Common myeloid progenitor, CD34-positive (primary cell): ENCODE measurements at regions not wholly inside any gene's neighbourhood (a gene's known extent, or its start where the extent isn't known, plus 50 kb on each side); places are given as distances from the start of the nearest gene placed in this dataset.

ENCODE experiments used
- CTCF ChIA-PET: fragments of 350-600 bp; sonication (Branson Sonifier 250); formaldehyde crosslinking; loops from one replicate; lab custom pipeline; 2021; ENCODE audit warnings: antibody characterized with exemption; lab: Charles Lee
- POLR2A ChIA-PET: fragments of 350-600 bp; sonication (Branson Sonifier 250); formaldehyde crosslinking; loops from one replicate; lab custom pipeline; 2021; ENCODE audit warnings: antibody characterized with exemption; lab: Charles Lee
- DNase-seq, 3 donors: peaks; one replicate each; pipeline versions ENCODE4 v3.0.0 to v3.0.0-alpha.2; 2013
- H3K27ac ChIP-seq, 2 experiments: 1 replicate in 1 of 2; 2 replicates in 1 of 2; pipeline ENCODE4 v1.7.0; 2013; ENCODE audit warnings: inconsistent platforms in 2 of 2, low read length in 2 of 2, mild to moderate bottlenecking in 2 of 2, low read depth in 1 of 2, moderate library complexity in 1 of 2; ENCODE audit not compliant: severe bottlenecking in 2 of 2, insufficient read depth in 1 of 2, poor library complexity in 1 of 2
- H3K27me3 ChIP-seq, 5 experiments: replicated peaks in 2 of 5; 1 replicate in 3 of 5; 2 replicates in 2 of 5; pipeline versions ENCODE4 v1.6.1 to v1.7.0; 2013; ENCODE audit warnings: low read length in 4 of 5, mild to moderate bottlenecking in 2 of 5, moderate library complexity in 2 of 5, inconsistent platforms in 1 of 5; ENCODE audit not compliant: insufficient read depth in 5 of 5, control insufficient read depth in 4 of 5
- H3K36me3 ChIP-seq, 4 experiments: 1 replicate in 2 of 4; 2 replicates in 2 of 4; pipeline versions ENCODE4 v1.6.1 to v1.7.0; 2013; ENCODE audit warnings: low read length in 3 of 4, control low read depth in 1 of 4, mild to moderate bottlenecking in 1 of 4; ENCODE audit not compliant: control insufficient read depth in 4 of 4, insufficient read depth in 4 of 4
- H3K4me1 ChIP-seq, 4 experiments: 1 replicate in 3 of 4; 2 replicates in 1 of 4; pipeline versions ENCODE4 v1.6.1 to v1.7.1; 2013; ENCODE audit warnings: low read length in 3 of 4, mild to moderate bottlenecking in 3 of 4, control low read depth in 1 of 4, inconsistent platforms in 1 of 4, moderate library complexity in 1 of 4; ENCODE audit not compliant: control insufficient read depth in 4 of 4, insufficient read depth in 4 of 4; ENCODE audit errors: control extremely low read depth in 1 of 4
- H3K4me3 ChIP-seq, 7 experiments: 1 replicate in 4 of 7; 2 replicates in 3 of 7; pipeline versions ENCODE4 v1.5.1 to v1.7.0; 2013; ENCODE audit warnings: mild to moderate bottlenecking in 7 of 7, low read length in 6 of 7, moderate library complexity in 6 of 7, inconsistent platforms in 2 of 7, low read depth in 2 of 7, control low read depth in 1 of 7; ENCODE audit not compliant: insufficient read depth in 4 of 7, control insufficient read depth in 1 of 7; ENCODE audit errors: extremely low read depth in 1 of 7
- H3K9me3 ChIP-seq, 5 experiments: 1 replicate in 4 of 5; 2 replicates in 1 of 5; pipeline versions ENCODE4 v1.6.1 to v1.7.1; 2013; ENCODE audit warnings: low read length in 4 of 5, mild to moderate bottlenecking in 2 of 5, inconsistent platforms in 1 of 5, low read depth in 1 of 5, moderate library complexity in 1 of 5; ENCODE audit not compliant: control insufficient read depth in 4 of 5, insufficient read depth in 2 of 5; ENCODE audit errors: control extremely low read depth in 1 of 5
- WGBS: methylation state at CpG from one replicate; pipeline ENCODE4 v1.1.5; 2013; ENCODE audit not compliant: insufficient coverage; 5-methylcytosine and 5-hydroxymethylcytosine counted together

DNA sequence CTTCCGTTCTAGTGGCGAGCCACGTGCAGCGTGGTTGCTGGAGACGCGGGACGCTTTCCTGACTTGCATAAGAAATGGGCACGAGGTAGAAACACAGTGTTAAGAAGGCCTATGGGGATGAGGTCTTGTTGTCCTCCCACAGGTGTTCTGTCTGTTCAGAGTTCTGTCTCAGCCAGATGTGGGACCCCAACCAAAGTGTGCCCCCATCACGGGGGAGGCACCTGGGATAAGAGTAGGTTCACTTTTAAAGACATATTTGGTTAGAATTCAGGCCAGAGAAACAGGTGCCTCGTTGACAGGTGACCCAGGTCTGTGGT lies 56.0 kb upstream of the PITRM1 start:
- Histone ChIP-seq H3K4me3 (no peak overlapping the region), H3K9me3 (peaks cover 0 to 4% (median 0%) of the 10 kb centered on the region in 5 experiments), H3K4me1 (peaks cover 10 to 23% (median 19%) of the 10 kb centered on the region in 4 experiments), H3K36me3 (no peaks in the 10 kb centered on the region), H3K27me3 (no peaks in the 10 kb centered on the region), H3K27ac (no peak overlapping the region)
- WGBS: 100% methylated on average over 1 of the region's 10 CpGs
- ChIA-PET CTCF (interaction anchor here (1.8 kb wide), 1 partner anchor 31 kb away, joined by 4 read pairs; no protein-coding TSS in a partner anchor), POLR2A (no interaction called here)
- no peak for DNase-seq

DNA sequence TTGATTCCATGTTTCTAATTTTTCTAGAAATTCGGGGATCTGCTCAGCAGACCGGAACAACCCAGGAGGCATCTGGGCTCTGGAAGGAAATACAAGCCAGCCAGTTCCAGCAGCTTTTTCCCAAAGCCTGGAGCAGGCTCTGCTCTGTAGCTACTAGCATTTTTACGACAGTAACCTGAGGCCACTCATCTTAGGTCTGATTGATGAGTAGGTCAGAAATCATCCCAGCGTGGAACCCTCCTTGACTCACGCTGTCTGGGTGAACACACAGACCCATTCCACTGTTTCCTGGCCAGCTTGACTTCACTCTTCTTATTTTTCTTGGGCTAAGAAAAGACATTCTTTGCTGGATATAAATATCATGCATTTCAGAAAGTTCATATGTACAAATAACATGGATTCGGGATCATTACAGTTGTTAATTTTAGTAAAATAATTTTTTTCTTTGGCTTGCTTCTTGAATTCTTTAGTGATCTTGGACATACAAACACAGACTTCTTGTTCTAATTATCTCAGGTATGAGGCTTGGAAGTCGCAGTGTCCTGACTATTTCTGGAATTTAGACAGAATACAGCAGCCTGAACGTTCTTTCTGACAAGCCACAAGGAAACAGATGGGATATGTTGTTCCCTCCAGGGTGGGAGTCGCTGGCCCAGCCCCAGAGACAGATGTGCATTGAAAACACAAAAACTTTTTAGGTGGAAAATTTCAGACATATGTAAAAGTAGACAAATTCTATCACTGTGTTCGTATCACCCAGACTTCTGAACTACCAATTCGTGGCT lies 54.6 kb upstream of the PITRM1 start:
- H3K27ac ChIP-seq: no peak overlapping the region
- DNase-seq: no peak
- no peaks in the 10 kb centered on the region for H3K27me3 ChIP-seq
- H3K9me3 ChIP-seq: peaks cover 0 to 4% (median 0%) of the 10 kb centered on the region in 5 experiments
- WGBS: 75% methylated on average over 9 of the region's 11 CpGs
- no peaks in the 10 kb centered on the region for H3K36me3 ChIP-seq
- peaks cover 10 to 23% (median 19%) of the 10 kb centered on the region in 4 experiments for H3K4me1 ChIP-seq
- ChIA-PET CTCF (no interaction called here), POLR2A (no interaction called here)
- peak overlapping the region in 1 of 7 experiments; percentile 39 for H3K4me3 ChIP-seq

DNA sequence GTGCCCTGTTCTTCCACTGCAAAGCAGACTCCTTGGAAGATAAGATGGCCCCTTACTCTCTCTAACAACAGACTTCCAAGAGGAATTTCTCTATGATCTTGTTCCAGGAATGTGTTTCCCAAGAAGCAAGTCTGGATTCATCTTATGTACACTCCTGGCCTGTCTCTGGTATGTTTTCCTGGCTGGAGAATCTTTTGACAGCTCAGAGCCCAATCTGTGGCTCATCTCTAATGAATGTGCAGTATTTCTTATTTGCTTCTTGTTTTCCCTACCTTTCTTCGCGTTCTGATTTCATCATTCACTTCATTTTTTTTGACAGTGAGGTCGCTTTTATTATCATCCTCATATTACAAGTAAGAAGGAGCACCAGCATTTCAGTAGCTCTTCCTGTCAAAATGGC lies 53.0 kb upstream of the PITRM1 start:
- WGBS: 79% methylated on average over 2 of the region's 3 CpGs
- H3K9me3 ChIP-seq: no peaks in the 10 kb centered on the region
- no peak for DNase-seq
- H3K36me3 ChIP-seq: no peaks in the 10 kb centered on the region
- POLR2A ChIA-PET: interaction anchor here (0.6 kb wide), 1 partner anchor 489 kb away, joined by 6 read pairs; no protein-coding TSS in a partner anchor
- no peak overlapping the region for H3K27ac ChIP-seq
- H3K27me3 ChIP-seq: no peaks in the 10 kb centered on the region
- CTCF ChIA-PET: no interaction called here
- no peak overlapping the region for H3K4me3 ChIP-seq
- peaks cover 10 to 23% (median 19%) of the 10 kb centered on the region in 4 experiments for H3K4me1 ChIP-seq

DNA sequence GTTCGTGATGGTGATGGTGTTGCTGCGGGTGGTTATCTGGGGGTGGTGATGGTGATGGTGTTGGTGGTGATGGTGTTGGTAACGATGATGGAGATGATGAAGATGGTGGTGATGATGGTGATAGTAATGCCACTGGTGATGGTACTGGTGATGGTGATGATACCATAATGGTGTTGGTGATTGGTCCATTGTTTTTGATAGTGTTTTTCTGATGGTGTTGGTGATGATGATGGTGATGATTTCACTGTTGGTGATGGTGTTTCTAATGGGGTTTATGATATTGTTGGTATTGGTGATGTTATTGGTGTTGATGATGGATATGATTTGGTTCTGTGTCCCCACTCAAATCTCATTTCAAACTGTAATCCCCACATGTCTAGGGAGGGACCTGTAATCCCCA lies 51.7 kb upstream of the PITRM1 start:
- DNase-seq: no peak
- Histone ChIP-seq H3K9me3 (no peaks in the 10 kb centered on the region), H3K4me1 (peaks cover 10 to 23% (median 19%) of the 10 kb centered on the region in 4 experiments), H3K36me3 (no peaks in the 10 kb centered on the region), H3K4me3 (no peak overlapping the region), H3K27me3 (no peaks in the 10 kb centered on the region), H3K27ac (no peak overlapping the region)
- WGBS: 100% methylated on average over 3 of the region's 3 CpGs
- ChIA-PET POLR2A (no interaction called here), CTCF (interaction anchor here (1.4 kb wide), 1 partner anchor 14 kb away, joined by 3 read pairs; no protein-coding TSS in a partner anchor)

DNA sequence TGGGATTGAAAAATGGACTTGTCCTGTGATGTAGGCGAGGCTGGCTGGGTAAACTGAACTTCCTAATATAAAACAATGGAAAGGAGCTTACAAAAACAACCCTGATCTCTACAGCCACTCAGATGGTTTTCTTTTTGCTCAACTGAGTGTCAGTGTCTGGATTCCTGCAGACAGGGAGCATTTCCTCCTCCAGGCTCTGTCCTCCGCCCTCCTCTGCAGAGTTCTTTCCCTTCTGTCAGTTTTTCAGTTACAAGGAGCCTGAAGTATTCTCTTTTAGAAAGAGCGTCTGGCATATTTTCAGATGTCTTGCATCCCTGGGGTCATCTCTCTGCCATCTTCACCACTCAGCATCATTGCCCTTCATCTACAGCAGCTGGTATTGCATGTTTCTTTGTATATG lies 50.0 kb upstream of the PITRM1 start:
- Histone ChIP-seq H3K4me1 (peaks cover 7 to 10% (median 9%) of the 10 kb centered on the region in 4 experiments), H3K36me3 (no peaks in the 10 kb centered on the region), H3K4me3 (no peak overlapping the region), H3K27me3 (no peaks in the 10 kb centered on the region), H3K9me3 (no peaks in the 10 kb centered on the region), H3K27ac (no peak overlapping the region)
- no peak for DNase-seq
- WGBS: 100% methylated on average over 1 of the region's 3 CpGs
- POLR2A ChIA-PET: no interaction called here
- CTCF ChIA-PET: interaction anchor here (1.4 kb wide), 1 partner anchor 16 kb away, joined by 3 read pairs; no protein-coding TSS in a partner anchor
